ENCODE measurements at regions not wholly inside any gene's neighbourhood (a gene's known extent, or its start where the extent isn't known, plus 50 kb on each side); places are given as distances from the start of the nearest gene placed in this dataset.
A peak's percentile ranks its signal among the peaks of the same experiment; 100 is the strongest.

- ATAC-seq, result no peak
These were observed 131.7 kb upstream of the PRSS58 start for GRCh38 chr7:142389544-142389943.

GRCh38 chr7:142385491-142386340 lies 127.9 kb upstream of the PRSS58 start:
- peak; percentile 36 to 41 for ATAC-seq

DNA sequence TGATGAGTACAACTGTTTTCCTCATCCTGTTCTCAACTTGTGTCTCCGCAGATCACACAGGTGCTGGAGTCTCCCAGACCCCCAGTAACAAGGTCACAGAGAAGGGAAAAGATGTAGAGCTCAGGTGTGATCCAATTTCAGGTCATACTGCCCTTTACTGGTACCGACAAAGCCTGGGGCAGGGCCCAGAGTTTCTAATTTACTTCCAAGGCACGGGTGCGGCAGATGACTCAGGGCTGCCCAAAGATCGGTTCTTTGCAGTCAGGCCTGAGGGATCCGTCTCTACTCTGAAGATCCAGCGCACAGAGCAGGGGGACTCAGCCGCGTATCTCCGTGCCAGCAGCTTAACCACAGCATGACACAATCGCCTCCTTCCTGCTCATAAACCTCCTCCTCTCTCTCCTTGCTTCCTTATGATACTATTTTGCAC lies 126.7 kb upstream of the PRSS58 start:
- ATAC-seq, result peak; percentile 66 to 81

- peak; percentile 34 to 62 for ATAC-seq
These were observed 126.1 kb upstream of the PRSS58 start for GRCh38 chr7:142383841-142384492.

- ATAC-seq, result peak in 1 of 2 donors; percentile 24
These were observed 124.0 kb upstream of the PRSS58 start for GRCh38 chr7:142381727-142382390.

GRCh38 chr7:142380069-142380468 lies 122.2 kb upstream of the PRSS58 start:
- no peak for ATAC-seq

DNA sequence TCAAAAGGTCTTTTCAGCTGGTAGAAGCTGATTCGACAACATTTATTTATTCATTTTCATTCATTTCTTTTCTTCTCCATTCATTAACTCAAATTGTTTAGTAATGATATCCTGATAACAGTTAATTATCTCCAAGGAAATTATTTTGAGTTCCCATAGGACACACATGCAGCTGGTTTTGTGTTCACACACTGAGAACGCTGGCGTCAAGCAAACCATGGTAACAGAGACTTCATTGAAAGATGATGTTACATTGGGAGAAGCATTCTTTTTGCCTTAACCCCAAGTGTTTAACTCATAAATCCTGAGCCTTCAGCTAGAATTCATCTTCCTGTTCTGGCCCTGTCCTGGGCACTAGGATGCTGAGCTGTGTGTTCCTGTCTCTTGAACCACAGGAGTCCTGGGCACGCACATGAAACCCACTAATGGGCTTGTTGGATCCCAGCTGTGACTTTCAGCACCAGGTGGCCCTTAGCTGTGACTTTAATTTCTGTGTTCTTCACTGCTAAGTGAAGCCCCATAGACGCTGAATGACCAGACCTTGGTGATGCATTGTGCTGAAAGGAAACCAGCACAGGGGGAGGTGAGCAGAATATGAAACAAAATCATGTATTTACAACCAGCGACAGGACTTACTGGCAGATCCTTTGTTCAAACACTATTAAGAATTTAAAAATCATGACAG lies 121.5 kb upstream of the PRSS58 start:
- no peak for ATAC-seq

GRCh38 chr7:142377567-142377966 lies 119.7 kb upstream of the PRSS58 start:
- no peak for ATAC-seq

GRCh38 chr7:142376356-142376997 lies 118.6 kb upstream of the PRSS58 start:
- ATAC-seq, result no peak

DNA sequence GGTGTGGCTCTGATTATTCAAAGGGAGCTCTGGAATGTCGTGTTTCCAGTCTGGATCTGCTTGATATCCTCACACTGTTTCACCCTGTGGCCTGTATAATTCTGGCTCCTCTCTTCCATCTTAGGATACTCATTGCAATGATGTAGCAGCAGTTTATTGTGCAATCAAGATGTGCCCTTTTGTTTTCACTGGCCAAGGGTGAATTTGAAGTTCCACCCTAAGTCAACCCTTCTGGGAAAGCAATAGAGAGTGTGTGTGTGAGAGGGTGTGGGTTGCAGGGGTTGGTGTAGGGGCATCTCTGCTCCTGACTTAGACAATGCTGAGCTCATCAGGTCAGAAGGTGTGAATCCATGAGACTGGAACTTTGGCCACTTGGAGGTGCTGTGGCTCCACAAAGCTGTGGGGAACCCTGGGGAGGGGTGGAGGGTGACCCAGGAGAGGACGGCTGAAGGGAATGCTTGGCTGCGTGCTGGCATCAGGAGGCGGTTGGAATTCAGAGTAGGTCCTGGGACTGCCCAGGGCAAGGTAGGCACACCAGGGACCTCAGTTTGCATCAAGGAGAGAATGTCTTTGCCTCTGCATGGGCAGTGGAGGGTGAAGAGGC lies 118.0 kb upstream of the PRSS58 start:
- no peak for ATAC-seq

DNA sequence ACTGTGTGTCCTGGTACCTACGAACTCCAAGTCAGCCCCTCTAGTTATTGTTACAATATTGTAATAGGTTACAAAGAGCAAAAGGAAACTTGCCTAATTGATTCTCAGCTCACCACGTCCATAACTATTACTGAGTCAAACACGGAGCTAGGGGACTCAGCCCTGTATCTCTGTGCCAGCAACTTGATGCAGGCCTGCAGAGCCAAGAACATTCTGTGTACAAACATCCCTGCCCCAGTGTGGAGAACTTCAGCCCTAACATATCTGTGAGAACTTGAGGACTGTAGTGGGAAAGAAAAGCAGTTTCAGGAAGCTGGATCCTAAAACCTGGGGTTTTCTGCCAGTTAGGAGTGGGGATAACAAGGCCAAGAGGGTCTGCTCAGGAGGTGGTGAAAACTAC lies 114.9 kb upstream of the PRSS58 start:
- ATAC-seq, result no peak

GRCh38 chr7:142371586-142372377 lies 113.9 kb upstream of the PRSS58 start:
- ATAC-seq, result no peak

DNA sequence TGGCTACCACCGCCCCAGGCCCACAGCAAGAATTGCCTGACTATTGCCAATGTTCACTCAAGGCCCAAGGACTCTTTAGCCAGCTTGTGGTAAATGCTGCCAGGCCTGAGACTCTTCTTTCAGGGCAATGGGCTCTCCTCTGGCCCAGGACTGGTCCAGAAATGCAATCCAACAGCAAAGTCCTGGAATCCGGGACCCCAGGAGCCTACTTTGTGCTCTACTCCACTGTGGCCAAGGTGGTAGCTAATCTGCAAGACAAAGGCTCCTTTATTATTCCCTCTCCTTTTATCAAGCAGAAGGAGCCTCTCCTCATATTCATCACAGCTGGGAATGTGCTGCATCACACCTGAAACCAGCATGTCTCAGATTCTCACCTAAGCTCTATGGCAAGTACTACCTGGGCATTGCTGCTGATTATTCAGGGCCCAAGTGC lies 107.6 kb upstream of the PRSS58 start:
- no peak for ATAC-seq

DNA sequence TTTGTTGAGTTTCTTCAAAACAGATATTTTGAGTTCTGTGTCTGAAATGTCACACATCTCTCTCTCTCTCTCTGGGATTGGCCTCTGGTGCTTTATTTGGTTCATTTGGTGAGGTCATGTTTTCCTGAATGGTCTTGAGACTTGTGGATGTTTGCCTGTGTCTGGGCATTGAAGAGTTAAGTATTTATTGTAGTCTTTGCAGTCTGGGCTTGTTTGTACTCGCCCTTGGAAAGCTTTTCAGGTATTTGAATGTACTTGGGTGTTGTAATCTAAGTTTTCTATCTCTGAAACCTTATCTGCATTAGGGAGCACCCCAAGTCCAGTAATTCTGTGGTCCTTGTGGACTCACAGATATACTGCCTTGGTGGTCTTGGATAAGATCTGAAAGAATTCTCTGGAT lies 106.7 kb upstream of the PRSS58 start:
- no peak for ATAC-seq

DNA sequence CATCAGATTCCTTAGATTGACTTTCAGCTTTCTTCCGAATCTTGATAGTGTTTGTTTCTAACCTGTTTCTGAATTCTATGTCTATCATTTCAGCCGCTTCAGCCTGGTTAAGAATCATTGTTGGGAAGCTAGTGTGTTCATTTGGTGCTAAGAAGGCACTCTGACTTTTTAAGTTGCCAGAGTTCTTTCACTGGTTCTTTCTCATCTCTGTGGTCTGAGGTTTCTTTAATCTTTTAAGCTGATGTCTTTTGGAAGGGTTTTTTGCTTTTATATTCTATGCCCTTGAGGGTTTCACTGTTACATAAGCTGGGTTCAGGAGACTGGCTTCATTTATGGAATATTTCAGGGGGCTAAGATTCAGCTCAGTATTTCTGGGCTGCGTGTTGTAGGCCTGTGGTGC lies 104.5 kb upstream of the PRSS58 start:
- ATAC-seq, result no peak

DNA sequence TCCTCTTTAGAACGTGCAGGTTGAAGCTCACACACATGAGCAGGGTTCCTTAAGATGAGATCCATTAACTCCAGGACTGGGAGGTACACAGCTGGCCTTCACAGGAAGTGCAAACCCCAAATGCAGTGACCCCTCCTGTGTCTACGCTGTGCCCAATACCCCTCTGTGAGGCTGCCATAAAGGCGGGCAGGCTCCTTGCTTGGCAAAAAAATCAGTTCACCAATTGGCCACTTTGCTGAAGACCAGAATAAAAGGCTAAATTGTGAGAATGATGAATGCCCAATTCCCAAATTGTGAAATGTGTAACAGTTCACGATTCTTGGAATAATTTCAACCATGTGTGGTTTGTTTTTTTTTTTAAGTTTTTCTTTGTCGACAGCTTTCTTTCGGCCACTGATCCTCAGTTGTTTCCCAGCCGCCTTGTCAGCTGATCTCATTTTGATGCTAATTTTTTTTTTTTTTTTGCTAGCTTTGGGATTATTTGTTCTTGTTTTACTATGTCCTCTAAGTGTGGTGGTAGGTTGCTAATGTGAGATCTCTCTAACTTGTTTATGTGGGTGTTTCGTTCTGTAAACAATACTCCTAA lies 101.9 kb upstream of the PRSS58 start:
- no peak for ATAC-seq

- peak; percentile 43 to 59 for ATAC-seq
These were observed 100.2 kb upstream of the PRSS58 start for GRCh38 chr7:142357953-142358520.

GRCh38 chr7:142356166-142356565 lies 98.3 kb upstream of the PRSS58 start:
- no peak for ATAC-seq

- no peak for ATAC-seq
These were observed 97.5 kb upstream of the PRSS58 start for GRCh38 chr7:142355328-142355727.
